HL-60 (cell line): ENCODE measurements at regions not wholly inside any gene's neighbourhood (a gene's known extent, or its start where the extent isn't known, plus 50 kb on each side); places are given as distances from the start of the nearest gene placed in this dataset.

Source experiments
- DNase-seq, 2 experiments: peaks; one replicate each; pipeline ENCODE4 v3.0.0-alpha.2; 2010 to 2020; ENCODE audit warnings: low read depth in 1 of 2, low spot score in 1 of 2
- H3K27ac ChIP-seq: fragments of 250-450 bp; sonication (Bioruptor Pico); replicated peaks from 2 replicates; pipeline ENCODE4 v1.5.1; 2020; ENCODE audit warnings: mild to moderate bottlenecking, moderate library complexity
- H3K27me3 ChIP-seq: fragments of 250-450 bp; sonication (Bioruptor Pico); 2 replicates; pipeline ENCODE4 v1.5.1; 2021; ENCODE audit warnings: mild to moderate bottlenecking, moderate library complexity; ENCODE audit not compliant: insufficient read depth, poor library complexity, severe bottlenecking
- H3K4me3 ChIP-seq: replicated peaks from 2 replicates; pipeline ENCODE4 v1.5.1; 2011; ENCODE audit warnings: mild to moderate bottlenecking, control low read depth, low read length; ENCODE audit not compliant: insufficient read depth
- GABPA ChIP-seq: IDR thresholded peaks from 2 replicates; pipeline ENCODE4 v1.6.1; 2012; ENCODE audit warnings: low read depth
- POLR2AphosphoS5 ChIP-seq: IDR thresholded peaks from 2 replicates; pipeline ENCODE4 v1.6.1; 2012; ENCODE audit warnings: low read depth
- REST ChIP-seq: IDR thresholded peaks from 2 replicates; pipeline ENCODE4 v1.6.1; 2012; ENCODE audit warnings: low read depth; ENCODE audit not compliant: insufficient replicate concordance
- SPI1 ChIP-seq: IDR thresholded peaks from 2 replicates; pipeline ENCODE4 v1.6.1; 2012; ENCODE audit warnings: low read depth, mild to moderate bottlenecking, borderline replicate concordance
- TF ChIP-seq, protein P1 (sequence below): IDR thresholded peaks from one replicate; pipeline ENCODE4 v1.5.1; 2011; ENCODE audit warnings: low read length, control low read depth, inconsistent platforms; ENCODE audit not compliant: insufficient read depth

DNA sequence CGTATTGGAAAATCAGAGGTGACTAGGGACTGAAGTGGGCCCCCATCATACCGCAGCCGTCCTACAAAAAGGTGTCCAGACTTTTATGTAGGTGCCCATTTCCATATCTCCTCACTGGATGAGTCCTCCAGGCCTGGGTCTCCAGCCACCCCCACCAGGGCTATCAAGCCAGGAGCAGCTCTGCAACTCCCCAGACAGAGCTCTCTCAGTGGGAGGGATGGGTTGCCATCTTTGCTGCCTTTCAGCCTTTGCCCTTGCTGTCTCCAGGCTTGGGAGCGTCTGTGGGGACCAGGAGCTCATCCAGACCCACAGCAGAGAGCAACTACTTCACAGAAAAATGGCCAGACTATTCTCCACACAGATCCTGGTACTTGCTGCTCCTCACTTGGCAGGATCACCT, 802.7 kb upstream of the IGFBP3 start:
- Histone ChIP-seq H3K4me3 (no peak overlapping the region), H3K27me3 (no peaks in the 10 kb centered on the region), H3K27ac (no peak overlapping the region)
- TF ChIP-seq, protein P1, sequence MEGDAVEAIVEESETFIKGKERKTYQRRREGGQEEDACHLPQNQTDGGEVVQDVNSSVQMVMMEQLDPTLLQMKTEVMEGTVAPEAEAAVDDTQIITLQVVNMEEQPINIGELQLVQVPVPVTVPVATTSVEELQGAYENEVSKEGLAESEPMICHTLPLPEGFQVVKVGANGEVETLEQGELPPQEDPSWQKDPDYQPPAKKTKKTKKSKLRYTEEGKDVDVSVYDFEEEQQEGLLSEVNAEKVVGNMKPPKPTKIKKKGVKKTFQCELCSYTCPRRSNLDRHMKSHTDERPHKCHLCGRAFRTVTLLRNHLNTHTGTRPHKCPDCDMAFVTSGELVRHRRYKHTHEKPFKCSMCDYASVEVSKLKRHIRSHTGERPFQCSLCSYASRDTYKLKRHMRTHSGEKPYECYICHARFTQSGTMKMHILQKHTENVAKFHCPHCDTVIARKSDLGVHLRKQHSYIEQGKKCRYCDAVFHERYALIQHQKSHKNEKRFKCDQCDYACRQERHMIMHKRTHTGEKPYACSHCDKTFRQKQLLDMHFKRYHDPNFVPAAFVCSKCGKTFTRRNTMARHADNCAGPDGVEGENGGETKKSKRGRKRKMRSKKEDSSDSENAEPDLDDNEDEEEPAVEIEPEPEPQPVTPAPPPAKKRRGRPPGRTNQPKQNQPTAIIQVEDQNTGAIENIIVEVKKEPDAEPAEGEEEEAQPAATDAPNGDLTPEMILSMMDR: no peak
- TF ChIP-seq SPI1: no peak
- no peak for DNase-seq

DNA sequence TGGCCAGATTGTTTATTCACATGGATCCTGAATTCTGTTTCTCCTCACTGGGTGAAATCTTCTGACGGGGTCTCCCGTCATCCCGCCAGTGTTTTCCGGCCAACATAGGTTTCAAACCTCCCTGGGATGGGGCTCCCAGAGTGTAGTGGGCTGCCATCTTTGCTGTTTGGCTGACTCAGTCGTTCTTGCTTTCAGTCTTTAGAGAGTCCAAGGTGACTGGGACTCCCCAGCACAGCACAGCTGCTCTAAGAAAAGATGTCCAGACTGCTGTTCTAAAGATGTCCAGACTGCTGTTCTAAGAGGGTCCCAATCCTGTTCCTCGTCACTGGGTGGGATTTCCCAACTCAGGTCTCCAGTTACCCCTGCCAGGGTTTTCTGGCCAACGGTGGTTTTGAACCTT, 801.9 kb upstream of the IGFBP3 start:
- Histone ChIP-seq H3K27ac (no peak overlapping the region), H3K4me3 (no peak overlapping the region), H3K27me3 (no peaks in the 10 kb centered on the region)
- no peak for TF ChIP-seq GABPA
- TF ChIP-seq REST: no peak
- no peak for TF ChIP-seq SPI1
- TF ChIP-seq, protein P1: no peak
- no peak for TF ChIP-seq POLR2AphosphoS5
- DNase-seq: no peak

DNA sequence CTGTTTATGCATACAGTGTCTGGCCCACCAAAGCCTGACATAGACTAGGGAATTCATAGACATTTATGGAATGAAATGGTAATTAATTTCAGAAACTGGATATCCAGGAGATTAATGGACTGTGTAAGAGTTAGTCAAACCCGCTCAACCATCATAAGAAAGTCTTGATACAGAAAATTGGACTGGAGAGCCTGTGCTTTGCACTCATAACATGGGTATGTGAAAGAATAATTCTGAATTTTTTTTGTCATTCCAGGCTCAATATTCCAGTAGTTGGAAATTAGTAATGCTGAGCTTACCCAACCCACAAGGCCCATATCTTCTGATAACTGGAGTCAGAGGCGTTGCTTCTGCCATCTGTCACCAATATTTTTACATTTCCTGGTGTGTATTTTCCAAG, 799.7 kb upstream of the IGFBP3 start:
- H3K27ac ChIP-seq: no peak overlapping the region
- DNase-seq: no peak
- H3K27me3 ChIP-seq: no peaks in the 10 kb centered on the region
- H3K4me3 ChIP-seq: no peak overlapping the region
- TF ChIP-seq, protein P1: no peak
- TF ChIP-seq SPI1 (no peak), GABPA (no peak), POLR2AphosphoS5 (no peak), REST (no peak)

DNA sequence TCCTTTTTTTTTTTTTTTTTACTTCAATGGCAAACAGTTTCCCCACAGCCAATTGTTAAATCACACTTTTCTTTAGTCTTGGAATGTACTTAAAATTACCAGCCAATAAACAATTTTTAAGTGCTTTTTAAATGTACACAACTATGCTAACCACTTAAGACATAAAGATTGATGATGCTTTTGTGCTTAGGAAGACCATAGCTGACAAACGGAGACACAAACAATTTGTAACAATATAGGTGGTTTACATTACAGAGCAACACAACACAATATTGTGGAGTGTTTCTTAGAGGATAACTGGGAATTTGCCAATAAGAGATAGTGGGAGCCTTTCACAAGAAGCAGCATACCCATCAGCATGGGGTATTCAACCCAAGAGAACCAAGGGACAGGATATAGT, 798.5 kb upstream of the IGFBP3 start:
- Histone ChIP-seq H3K4me3 (no peak overlapping the region), H3K27ac (no peak overlapping the region), H3K27me3 (no peaks in the 10 kb centered on the region)
- no peak for TF ChIP-seq POLR2AphosphoS5
- no peak for TF ChIP-seq SPI1
- TF ChIP-seq, protein P1: no peak
- TF ChIP-seq REST: no peak
- no peak for TF ChIP-seq GABPA
- DNase-seq: no peak
